GM18868 (cell line): ENCODE measurements at regions not wholly inside any gene's neighbourhood (a gene's known extent, or its start where the extent isn't known, plus 50 kb on each side); places are given as distances from the start of the nearest gene placed in this dataset.
"Not testable (repeated sequence)": the region's sequence is repeated elsewhere in the genome, so short reads cannot be mapped to it uniquely, and the experiment has no call there.

Experiments used
- ATAC-seq: cut with Tn5 transposase; IDR thresholded peaks from one replicate; pipeline ENCODE4 v1.9.1; 2021; ENCODE audit warnings: mild to moderate bottlenecking, moderate library complexity; ENCODE audit not compliant: unreplicated experiment

DNA sequence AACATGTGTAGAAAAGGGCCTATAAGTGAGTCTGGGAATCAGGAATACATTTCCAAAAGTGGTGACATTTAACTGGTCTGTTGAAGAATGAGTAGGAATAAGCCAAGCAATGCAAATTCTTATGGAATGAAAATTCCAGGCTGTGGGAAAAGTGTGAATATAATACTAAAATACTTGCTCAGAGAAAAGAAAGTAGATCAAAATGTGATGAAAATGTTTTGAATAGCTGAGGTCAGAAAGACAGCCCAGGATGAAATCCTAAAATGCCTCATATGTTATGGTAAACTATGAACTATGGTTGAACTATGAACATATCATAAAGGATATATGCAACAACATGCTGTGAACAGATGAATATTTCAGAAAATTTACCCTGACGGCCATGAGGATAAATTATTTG is 688.3 kb upstream of the FAT3 start:
- ATAC-seq: no peak

DNA sequence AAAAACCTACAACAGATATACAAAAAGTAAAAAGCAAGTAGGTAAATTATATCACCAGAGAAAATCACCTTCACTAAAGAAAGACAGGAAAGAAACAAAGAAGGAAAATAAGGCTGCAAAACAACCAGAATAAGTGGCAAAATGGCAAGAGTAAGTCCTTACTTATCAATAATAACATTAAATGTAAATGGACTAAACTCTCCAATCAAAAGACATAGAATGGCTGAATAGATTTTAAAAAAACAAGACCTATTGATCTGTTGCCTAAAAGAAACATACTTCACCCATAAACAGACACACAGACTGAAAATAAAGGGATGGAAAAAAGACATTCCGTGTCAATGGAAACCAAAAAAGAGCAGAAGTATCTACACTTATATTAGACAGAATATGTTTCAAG is 695.7 kb upstream of the FAT3 start:
- no peak for ATAC-seq

DNA sequence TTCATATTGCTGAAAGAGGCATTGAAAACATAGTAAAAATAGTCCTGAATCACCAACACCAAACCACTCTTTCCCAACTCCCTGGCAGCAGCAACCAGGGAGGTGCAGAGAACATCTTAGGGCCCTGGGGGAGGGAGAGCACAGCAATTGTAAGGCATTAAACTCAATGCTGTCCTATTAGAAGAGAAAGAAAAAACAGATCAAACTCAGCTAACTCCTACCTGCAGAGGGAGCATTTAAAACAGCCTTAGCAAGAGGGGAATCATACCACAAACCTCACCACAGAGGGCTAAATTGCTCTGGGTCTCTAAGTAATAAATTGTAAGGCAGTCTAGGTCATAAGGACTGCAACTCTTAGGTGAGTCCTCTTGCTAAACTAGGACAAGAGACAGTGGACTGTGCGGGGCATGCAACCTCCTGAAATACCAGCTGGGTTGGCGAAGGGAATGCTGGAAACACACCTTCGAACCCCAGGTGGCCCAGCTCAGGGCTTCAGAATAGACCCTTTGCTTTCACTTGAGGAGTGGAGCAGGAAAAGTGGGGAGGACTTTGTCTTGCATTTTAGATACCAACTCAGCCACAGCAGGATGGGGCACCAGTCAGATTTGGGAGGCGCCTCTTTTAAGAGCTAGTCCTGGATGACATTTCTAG is 697.1 kb upstream of the FAT3 start:
- ATAC-seq: no peak

DNA sequence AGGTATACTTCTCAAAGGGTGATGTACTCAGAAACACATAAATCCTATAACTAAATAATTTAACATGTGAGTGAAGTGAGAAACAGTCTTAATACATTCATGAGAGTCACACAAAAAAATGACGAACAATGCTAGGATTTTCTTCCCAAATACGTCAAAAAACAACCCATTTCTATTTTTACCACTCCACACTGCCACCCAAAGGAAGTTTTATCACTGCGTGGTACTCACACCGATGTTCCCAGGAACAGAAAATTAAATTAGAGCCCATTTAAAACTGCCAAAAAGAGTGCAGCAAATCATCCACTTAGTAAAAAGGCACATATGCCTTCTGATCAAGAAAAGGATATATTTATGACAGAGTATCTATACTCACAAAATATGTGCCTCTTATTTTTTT is 710.9 kb upstream of the FAT3 start:
- ATAC-seq: no peak

DNA sequence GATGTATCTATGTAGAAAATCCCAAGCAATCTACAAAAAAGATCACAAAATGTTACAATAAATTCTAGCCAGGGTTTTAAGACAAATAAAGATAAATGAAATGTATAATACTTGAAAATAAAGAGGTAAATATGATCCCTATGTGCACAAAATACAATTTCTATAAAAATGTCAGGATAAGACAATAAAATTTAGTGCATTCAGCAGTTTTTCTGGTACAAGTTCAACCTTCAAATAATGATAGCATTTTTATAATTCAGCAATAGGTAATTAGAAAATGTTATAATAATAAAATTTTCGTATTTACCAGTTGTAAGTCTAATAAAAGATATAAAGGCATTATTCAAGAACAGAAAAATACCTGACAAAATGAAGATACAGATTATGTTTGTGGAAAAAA is 726.8 kb upstream of the FAT3 start:
- ATAC-seq: no peak

DNA sequence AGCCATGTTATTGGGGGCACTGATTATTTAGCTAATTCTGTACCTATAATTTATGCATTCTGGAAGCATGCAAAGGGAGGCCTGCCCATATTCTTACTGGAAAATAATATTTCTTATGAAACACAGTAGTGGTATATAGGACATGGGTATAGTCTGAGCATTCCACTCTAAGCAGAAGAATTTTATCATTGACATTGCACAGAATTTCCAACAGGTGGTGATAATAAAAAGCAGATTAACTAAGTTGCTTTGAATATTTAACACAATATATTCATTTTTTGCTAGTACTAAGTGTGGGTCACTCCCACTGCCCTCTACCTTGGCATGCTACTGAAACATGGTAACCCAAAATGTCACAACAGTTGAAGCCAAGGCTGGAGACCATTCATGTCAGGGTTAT is 728.8 kb upstream of the FAT3 start:
- ATAC-seq: no peak

DNA sequence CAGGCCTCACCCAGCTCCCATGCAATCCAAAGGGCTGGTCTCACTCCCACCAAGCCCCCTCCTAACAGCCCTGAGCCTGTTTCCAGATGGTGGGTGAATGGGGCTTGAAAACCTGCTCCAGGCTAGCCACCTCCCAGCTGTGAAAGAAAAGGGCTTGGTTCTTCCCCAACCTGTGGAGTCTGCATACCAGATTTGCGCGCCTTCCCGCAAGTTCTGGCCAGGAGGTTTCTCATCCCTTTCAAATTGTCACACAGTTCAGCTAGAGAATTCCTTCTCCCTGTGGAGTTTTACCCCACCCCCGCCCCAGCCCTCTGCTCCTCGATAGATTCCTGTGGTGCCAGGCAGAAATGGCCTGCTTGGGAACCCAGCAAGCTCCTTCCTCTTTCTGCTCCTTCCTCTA is 734.6 kb upstream of the FAT3 start:
- ATAC-seq: no peak

DNA sequence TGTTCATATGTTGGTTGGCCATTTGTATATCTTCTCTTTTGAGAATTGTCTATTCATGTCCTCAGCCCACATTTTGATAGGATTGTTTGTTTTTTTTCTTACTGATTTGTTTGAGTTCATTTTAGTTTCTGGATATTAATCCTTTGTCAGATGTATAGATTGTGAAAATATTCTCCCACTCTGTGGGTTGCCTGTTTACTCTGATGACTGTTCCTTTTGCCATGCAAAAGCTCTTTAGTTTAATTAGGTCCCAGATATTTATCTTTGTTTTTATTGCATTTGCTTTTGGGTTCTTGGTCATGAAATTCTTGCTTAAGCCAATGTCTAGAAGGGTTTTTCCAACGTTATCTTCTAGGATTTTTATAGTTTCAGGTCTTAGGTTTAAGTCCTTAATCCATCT is 740.7 kb upstream of the FAT3 start:
- not testable (repeated sequence) for ATAC-seq

DNA sequence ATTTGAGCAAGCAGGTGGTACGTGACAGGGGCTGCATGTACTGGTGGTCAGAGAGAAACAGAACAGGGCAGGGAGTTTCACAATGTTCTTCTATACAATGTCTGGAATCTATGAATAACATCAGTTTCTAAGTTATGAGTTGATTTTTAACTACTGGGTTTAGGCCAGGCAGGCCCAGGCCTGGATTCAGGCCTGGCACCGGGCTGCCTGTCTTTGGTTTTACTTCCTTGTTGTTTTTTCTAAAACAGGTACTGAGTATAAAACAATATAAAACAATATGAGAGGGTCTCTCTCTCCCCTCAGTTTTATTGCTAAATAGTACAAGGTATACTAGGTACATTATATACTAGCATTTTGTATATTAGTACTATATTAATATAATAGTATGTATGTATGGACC is 742.7 kb upstream of the FAT3 start:
- ATAC-seq: not testable (repeated sequence)

DNA sequence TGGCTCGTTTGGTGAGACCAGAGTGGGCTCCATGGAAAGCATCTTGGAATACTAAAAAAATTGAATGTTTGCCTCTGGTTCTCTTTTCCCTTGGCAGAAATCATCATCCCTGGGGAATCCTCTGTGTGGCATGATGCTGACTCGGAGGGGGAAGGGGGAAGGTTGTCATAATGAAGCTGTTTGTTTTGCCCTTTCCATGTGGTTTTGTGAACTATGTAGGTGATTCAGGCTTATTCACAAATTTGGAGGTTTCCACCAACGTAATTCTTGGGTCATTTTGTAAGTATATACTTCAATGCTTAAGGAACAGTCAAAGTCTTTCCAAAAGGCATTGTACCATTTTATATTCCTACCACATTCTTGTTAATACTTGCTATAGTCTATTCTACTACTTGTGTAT is 754.0 kb upstream of the FAT3 start:
- ATAC-seq: no peak

DNA sequence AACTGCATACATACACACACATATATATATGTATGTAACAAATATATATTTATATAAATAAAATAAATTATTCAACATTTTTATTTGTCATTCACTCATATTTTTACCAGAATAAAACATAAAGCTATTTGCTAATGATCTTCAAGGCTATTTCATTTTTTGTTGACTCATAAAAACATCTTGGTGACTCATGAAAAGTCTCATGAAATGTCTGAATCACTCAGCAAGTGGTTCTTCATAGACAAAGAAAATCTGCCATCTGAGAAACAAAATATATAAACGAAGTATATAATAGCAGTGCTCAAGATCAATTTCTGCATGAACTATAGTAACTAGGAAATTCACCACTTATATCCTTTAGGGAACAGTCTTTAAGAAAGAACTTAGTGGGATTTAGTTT is 764.8 kb upstream of the FAT3 start:
- ATAC-seq: no peak

DNA sequence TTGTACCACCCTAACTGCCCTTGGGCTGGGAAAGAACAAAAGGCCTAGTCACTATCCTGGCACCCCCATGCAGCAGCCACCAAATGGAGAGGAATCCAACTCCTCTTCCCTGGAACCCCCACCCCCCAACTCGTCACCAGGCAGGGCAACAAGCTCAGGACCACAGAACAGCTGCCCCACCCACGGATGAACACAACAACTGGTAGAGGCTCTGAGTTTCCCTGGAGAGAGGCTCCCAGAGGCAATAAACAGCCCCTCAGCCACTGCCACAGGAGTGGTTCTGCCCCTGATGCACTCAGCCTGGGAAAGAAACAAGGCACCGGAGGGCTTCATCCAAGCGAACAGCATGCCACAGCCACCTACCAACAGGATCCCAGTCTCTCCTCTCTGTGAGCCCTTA is 778.4 kb upstream of the FAT3 start:
- no peak for ATAC-seq

DNA sequence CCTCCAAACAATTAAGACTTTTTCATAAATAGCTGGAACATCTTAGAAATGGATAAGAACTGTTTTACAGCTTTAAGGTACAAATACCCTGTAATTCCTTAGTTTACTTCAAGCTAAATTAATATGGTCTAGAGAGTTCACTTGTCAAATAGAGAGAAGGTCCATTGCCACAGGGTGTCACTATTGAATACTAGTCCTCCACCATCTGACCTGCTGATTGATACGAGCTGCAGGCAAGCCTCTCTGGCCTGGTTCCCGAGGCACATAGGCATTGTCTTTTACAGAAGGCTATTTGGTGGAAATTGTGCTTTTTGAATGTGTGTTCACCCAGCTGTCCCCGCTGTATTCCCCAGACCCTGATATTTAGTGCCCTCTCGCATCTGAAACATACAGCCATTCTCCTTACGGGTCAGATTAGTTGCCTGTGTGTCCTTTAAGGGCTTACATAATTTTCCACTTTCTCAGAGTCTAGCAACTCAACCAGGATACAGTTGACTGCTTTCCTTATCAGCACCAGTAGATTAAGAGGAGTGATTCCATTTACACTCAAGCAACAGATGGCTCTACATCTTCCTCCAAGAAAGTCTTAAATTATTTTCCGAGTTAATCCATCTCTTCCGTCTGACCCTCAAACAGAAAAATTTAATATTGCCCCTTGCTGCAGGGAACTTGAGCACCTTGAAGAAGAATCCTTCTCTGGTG is 788.8 kb upstream of the FAT3 start:
- ATAC-seq: no peak

DNA sequence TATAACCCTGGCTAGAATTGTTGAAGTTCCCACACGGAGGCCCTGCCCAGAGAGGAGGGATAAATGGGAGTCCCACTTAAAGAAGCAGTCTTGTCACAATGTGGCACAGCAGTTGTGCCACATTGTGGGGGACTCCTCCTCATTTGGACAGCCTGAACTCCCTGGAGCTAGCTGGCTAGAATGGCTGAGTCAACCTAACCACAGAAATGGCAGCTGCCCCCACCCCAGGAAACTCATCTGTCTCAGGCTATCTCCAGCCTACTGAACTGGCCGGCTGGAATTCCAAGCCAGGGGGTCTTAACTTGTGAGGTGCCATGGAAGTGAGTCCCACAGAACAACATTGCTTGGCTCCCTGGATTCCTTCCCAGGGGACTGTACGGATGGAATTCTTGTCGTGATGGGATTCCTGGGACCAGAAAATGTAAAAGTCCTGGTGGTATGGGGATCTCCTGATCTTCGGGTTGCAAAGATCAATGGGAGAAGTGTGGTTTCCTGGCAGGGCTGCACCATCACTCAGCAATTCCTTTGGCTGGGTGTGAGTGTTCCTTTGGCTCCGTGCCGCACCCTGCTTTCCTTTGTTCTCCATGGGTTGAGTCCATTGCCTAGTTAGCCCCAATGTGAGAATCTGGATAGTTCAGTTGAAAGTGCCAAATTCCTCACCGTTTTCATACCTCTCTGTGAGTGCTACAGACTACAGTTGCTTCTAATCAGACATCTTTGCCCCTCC is 791.2 kb upstream of the FAT3 start:
- ATAC-seq: no peak

DNA sequence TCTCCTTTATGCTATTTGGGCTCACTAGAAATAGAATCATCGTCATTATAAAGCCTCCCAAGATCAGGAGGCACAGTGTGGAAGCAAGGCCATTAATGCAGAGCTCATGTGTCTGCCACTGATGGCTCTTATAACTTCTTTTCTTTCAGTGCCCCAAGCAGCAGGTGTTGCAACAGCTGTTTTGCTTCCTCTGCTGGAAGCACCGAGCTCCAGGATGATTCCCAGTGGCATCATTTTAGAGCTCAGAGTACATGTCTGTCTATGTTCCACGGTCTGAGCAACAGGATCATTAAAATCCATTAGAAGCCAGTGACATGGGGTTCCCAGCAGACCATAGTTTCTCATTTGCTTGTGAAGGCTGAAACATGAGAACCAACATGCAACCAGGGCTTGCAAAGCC is 803.0 kb upstream of the FAT3 start:
- no peak for ATAC-seq

DNA sequence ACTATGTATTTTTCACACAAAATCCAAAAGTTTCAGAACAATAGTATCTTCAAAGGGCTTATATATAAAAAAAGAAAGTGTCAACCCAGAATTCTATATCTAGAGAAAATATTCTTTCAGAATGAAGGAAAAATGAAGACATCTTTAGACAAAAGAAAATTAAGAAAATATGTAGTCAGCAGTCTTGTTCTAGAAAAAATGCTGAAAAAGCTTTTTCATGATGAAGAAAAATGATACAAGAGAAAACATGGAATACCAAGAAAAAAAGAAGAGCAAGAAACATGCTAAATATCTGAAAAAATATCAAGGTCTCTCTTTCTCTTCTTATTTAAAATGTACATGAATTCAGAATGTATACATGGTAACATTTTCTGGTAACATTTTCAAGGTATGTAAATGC is 816.8 kb upstream of the FAT3 start:
- ATAC-seq: no peak

DNA sequence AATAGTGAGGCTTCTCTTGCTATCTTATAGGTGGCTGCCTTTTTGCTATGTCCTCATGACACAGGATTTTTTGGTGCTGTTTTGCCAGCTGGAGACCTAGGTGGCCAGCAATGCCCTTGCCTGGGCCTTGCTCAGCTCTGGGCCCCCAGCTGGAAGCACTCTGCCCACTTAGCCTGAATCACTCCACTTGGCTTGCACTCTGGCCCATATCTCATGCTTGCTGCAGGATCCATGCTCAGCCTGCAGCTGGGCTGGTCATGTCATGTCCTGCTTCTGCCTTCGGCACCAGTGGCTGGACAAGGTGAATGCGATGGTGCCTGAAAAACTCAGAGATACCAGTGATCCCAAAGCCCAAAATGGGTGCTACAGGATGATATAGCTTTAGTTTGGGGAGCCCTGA is 818.6 kb upstream of the FAT3 start:
- no peak for ATAC-seq

DNA sequence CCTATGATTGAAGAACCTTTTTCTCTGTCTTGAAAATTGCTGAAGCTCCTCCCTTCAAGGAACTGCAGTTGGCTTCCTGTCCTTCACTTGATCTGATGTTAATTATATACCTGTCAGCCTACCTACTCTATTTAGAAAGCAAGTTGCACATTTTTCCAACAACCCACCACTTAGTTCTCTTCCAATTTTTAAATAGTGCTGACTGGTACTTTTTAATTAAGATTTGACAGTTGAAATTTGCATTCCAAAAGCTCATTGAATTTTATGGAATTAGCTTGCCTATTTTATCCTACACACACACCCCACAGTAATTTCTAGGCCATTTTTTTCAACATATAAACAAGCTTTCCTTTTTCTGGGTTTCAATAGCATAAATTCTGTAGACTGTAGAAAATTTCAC is 820.3 kb upstream of the FAT3 start:
- ATAC-seq: no peak

DNA sequence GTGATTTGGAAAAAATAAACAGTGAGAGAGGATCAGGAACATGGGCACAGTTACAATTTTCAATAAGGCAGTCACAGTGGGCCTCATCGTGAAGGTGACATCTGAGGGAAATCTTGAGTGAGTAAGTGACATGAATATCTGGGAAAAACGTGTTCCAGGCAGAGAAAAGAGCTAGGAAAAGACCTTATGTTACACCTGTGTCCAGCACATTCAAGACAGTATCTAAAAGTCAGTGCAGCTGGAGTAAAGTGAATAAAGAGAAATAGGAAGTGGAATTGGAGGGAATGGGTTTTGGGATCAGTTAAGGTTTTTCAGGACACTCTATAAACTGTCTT is 827.5 kb upstream of the FAT3 start:
- ATAC-seq: no peak

DNA sequence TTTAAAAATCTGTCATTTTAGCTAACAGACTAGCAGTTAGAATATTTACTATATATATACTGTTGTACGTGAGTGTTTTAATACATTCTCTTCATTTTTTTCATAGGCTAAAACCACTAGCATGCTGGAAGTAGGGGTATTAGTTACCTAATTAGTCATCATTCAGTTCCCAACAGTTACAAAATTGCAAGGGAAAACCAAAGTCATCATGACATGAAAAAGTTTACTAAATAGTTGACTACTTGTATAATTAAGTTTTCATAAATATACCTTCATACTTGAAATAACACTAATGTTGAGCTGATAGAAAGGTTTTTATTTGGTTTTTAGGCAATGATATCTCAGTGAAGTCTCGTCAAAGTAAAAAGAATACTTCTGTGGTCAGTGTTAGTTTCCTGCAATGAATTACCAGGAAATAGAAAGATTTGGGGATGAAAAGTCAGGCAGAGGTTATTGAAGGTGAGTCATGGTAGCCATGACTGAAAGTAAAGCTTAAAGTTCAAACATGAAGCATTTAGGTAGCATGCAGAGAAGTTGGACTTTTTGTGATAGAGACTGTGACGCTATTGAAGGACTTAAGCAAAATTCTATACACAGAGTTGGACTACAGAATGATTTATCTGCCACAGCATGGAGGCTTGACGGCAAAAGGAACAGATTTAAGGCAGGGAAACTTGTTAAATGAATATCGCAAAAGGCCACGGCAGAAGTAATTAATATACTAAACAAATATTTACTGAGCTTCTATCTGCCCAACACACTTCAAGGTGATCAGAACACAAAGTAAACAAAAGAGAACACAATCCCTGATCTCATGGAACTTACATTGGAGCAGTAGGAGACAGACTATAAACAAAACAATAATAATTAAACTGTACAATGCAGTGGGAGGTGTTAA is 828.1 kb upstream of the FAT3 start:
- no peak for ATAC-seq

DNA sequence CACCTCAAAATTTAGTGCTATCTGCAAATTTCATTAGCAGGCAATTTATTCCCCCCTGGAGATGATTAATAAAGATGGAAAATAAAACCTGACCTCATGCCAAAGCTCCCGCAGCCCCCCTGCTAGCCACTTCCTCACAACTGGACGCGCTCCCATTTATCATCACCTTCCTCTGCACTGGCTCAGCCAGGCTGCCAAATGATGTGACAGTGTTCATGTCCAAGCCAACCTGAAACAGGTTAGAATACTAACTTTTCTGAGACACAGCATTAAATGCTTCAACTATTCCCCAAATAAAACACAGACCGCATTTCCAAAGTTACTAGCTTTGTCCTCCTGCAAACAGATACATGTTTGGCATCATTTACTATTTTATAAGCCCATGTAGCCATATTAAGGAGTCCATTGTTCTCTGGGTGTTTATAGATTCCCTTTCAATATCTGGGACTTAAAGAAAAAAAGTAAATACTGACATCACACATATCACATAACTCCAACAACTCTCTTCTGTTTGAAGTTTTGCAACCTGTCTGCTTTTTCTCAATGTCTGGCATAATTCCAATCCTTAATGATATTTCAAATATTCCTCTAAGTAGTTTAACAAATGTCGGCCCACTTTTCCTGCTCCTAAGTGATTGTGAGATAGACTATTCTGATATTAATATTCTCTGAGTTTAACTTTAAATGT is 829.7 kb upstream of the FAT3 start:
- ATAC-seq: no peak
